WTC11 (cell line): ENCODE measurements at regions not wholly inside any gene's neighbourhood (a gene's known extent, or its start where the extent isn't known, plus 50 kb on each side); places are given as distances from the start of the nearest gene placed in this dataset.

Source experiments
- ATAC-seq: fragments of 200-7000 bp; cut with Tn5 transposase; 2 replicates; pipeline ENCODE4 v1.10.0; 2021; ENCODE audit warnings: mild to moderate bottlenecking, moderate library complexity
- CTCF ChIA-PET: fragments of 300-600 bp; sonication (Branson Sonifier 250); formaldehyde crosslinking; loops from one replicate; lab custom pipeline; 2021; ENCODE audit warnings: antibody characterized with exemption; lab: Charles Lee
- POLR2A ChIA-PET: fragments of 350-600 bp; sonication (Branson Sonifier 250); formaldehyde crosslinking; loops from one replicate; lab custom pipeline; 2021; ENCODE audit warnings: antibody characterized with exemption; lab: Charles Lee
- DNase-seq: peaks from one replicate; pipeline ENCODE4 v3.0.0; 2021; ENCODE audit warnings: low spot score
- H3K27ac Mint-ChIP-seq: 2 replicates; pipeline ENCODE4 v1.8.0; 2021; ENCODE audit warnings: mixed read lengths
- H3K27me3 Mint-ChIP-seq: 2 replicates; pipeline ENCODE4 v1.8.0; 2021; ENCODE audit warnings: low read depth, mild to moderate bottlenecking, moderate library complexity, mixed read lengths
- H3K36me3 Mint-ChIP-seq: 2 replicates; pipeline ENCODE4 v1.8.0; 2021; ENCODE audit warnings: mixed read lengths
- H3K4me1 Mint-ChIP-seq: 2 replicates; pipeline ENCODE4 v1.8.0; 2022; ENCODE audit warnings: mixed read lengths
- H3K4me3 Mint-ChIP-seq: 2 replicates; pipeline ENCODE4 v1.8.0; 2021; ENCODE audit warnings: mild to moderate bottlenecking, moderate library complexity, mixed read lengths
- H3K9me3 Mint-ChIP-seq: 2 replicates; pipeline ENCODE4 v1.8.0; 2021; ENCODE audit warnings: mixed read lengths
- CBFB ChIP-seq: sonication (generic); formaldehyde crosslinking; IDR thresholded peaks from 2 replicates; pipeline ENCODE4 v1.8.1; 2022; ENCODE audit warnings: mild to moderate bottlenecking, low read depth, missing genetic modification reagents
- ELF4 ChIP-seq: sonication (generic); formaldehyde crosslinking; IDR thresholded peaks from 2 replicates; pipeline ENCODE4 v1.8.1; 2022; ENCODE audit warnings: low read depth, mild to moderate bottlenecking, moderate library complexity, missing genetic modification reagents
- ETV6 ChIP-seq: sonication (generic); formaldehyde crosslinking; IDR thresholded peaks from 2 replicates; pipeline ENCODE4 v1.8.1; 2022; ENCODE audit warnings: mild to moderate bottlenecking, missing genetic modification reagents
- FOXK1 ChIP-seq: sonication (generic); formaldehyde crosslinking; IDR thresholded peaks from 2 replicates; pipeline ENCODE4 v1.8.0; 2022; ENCODE audit warnings: mild to moderate bottlenecking, moderate library complexity, missing genetic modification reagents
- GABPB1 ChIP-seq: sonication (generic); formaldehyde crosslinking; IDR thresholded peaks from 2 replicates; pipeline ENCODE4 v1.8.1; 2023; ENCODE audit warnings: mild to moderate bottlenecking, missing genetic modification reagents
- GTF2I ChIP-seq: fragments of 250-450 bp; sonication (Bioruptor Pico); conservative IDR thresholded peaks from 2 replicates; pipeline ENCODE4 v1.4.0; 2021; ENCODE audit warnings: mild to moderate bottlenecking
- HMGA2 ChIP-seq: fragments of 250-450 bp; sonication (Bioruptor Pico); IDR thresholded peaks from 2 replicates; pipeline ENCODE4 v1.4.0; 2021; ENCODE audit warnings: mild to moderate bottlenecking, moderate library complexity
- IRF1 ChIP-seq: sonication (generic); formaldehyde crosslinking; IDR thresholded peaks from 2 replicates; pipeline ENCODE4 v1.8.0; 2023; ENCODE audit warnings: missing genetic modification reagents
- IRF2 ChIP-seq: sonication (generic); formaldehyde crosslinking; IDR thresholded peaks from 2 replicates; pipeline ENCODE4 v1.8.0; 2022; ENCODE audit warnings: low read depth, missing genetic modification reagents, borderline replicate concordance
- NR1H2 ChIP-seq: sonication (generic); formaldehyde crosslinking; IDR thresholded peaks from 2 replicates; pipeline ENCODE4 v1.9.0; 2021; ENCODE audit warnings: mild to moderate bottlenecking, moderate library complexity, missing genetic modification reagents
- NR2C2 ChIP-seq: sonication (generic); formaldehyde crosslinking; IDR thresholded peaks from 2 replicates; pipeline ENCODE4 v1.8.0; 2022; ENCODE audit warnings: mild to moderate bottlenecking, missing genetic modification reagents
- SMAD3 ChIP-seq: sonication (generic); formaldehyde crosslinking; IDR thresholded peaks from 2 replicates; pipeline ENCODE4 v1.8.0; 2022; ENCODE audit warnings: missing genetic modification reagents, mild to moderate bottlenecking, borderline replicate concordance
- SP1 ChIP-seq: sonication (generic); formaldehyde crosslinking; conservative IDR thresholded peaks from 2 replicates; pipeline ENCODE4 v1.8.1; 2022; ENCODE audit warnings: missing genetic modification reagents
- TEAD4 ChIP-seq: sonication (generic); formaldehyde crosslinking; IDR thresholded peaks from 2 replicates; pipeline ENCODE4 v1.8.0; 2022; ENCODE audit warnings: mild to moderate bottlenecking, missing genetic modification reagents
- ZNF281 ChIP-seq: sonication (generic); formaldehyde crosslinking; IDR thresholded peaks from 2 replicates; pipeline ENCODE4 v1.8.0; 2023; ENCODE audit warnings: mild to moderate bottlenecking, missing genetic modification reagents
- ZNF396 ChIP-seq: fragments of 250-450 bp; sonication (Bioruptor Pico); IDR thresholded peaks from 2 replicates; pipeline ENCODE4 v1.8.0; 2021; ENCODE audit warnings: mild to moderate bottlenecking, moderate library complexity, borderline replicate concordance
- ZNF416 ChIP-seq: fragments of 250-450 bp; sonication (Bioruptor Pico); IDR thresholded peaks from 2 replicates; pipeline ENCODE4 v1.9.0; 2021; ENCODE audit warnings: mild to moderate bottlenecking, inconsistent platforms
- TF ChIP-seq, protein P1 (sequence below): sonication (generic); formaldehyde crosslinking; IDR thresholded peaks from 2 replicates; pipeline ENCODE4 v1.8.0; 2022; ENCODE audit warnings: missing genetic modification reagents
- TF ChIP-seq, protein P2 (sequence below): fragments of 250-450 bp; sonication (Bioruptor Pico); IDR thresholded peaks from 2 replicates; pipeline ENCODE4 v1.9.0; 2021; ENCODE audit warnings: mild to moderate bottlenecking, borderline replicate concordance
- TF ChIP-seq, protein P3 (sequence below): sonication (generic); formaldehyde crosslinking; IDR thresholded peaks from 2 replicates; pipeline ENCODE4 v1.8.1; 2023; ENCODE audit warnings: mild to moderate bottlenecking, missing genetic modification reagents, borderline replicate concordance
- TF ChIP-seq, protein P4 (sequence below): sonication (generic); formaldehyde crosslinking; conservative IDR thresholded peaks from 2 replicates; pipeline ENCODE4 v1.8.1; 2022; ENCODE audit warnings: mild to moderate bottlenecking, missing genetic modification reagents

DNA sequence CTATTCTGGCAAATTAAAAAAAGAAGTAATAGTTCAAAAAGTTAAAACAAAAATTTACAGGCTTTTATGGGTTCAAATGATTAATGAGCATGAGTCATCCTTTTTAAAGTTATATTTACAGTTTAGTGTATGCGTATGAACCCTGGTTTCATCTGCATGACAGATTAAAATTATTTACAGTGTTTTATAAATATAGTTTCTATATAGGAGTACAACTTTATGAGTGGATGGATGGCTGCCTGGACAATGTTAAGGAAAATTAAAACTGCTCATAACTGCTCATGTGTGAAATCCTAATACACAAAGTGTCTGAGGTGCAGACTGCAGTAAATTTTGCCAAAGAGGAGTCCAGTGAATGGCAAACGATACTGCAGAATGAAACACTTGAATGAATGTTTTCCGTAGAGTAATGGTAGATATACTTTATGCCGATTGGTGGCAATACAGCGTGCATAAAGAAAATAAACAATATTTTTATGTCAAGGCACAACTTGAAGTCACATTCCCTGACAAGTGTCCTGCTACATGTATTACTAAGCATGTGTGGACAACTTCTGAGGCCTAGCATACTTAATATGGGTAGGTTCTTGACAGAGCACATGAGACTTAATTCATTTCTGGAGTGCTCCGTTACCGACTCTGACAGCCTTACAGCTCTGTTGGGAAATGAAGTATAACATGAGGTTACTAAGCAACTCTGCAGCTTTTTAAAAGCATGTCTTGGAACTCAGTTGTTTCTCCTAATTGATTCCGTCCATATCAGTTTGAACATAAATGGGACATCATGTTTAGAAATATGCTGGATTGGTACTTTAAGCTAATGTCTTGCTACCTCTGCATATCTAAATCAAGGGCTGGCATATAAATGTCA, 985.6 kb upstream of the PCDH7 start (continued):
- no peak for TF ChIP-seq CBFB (CRISPR knock-in tag)
- TF ChIP-seq, protein P1, sequence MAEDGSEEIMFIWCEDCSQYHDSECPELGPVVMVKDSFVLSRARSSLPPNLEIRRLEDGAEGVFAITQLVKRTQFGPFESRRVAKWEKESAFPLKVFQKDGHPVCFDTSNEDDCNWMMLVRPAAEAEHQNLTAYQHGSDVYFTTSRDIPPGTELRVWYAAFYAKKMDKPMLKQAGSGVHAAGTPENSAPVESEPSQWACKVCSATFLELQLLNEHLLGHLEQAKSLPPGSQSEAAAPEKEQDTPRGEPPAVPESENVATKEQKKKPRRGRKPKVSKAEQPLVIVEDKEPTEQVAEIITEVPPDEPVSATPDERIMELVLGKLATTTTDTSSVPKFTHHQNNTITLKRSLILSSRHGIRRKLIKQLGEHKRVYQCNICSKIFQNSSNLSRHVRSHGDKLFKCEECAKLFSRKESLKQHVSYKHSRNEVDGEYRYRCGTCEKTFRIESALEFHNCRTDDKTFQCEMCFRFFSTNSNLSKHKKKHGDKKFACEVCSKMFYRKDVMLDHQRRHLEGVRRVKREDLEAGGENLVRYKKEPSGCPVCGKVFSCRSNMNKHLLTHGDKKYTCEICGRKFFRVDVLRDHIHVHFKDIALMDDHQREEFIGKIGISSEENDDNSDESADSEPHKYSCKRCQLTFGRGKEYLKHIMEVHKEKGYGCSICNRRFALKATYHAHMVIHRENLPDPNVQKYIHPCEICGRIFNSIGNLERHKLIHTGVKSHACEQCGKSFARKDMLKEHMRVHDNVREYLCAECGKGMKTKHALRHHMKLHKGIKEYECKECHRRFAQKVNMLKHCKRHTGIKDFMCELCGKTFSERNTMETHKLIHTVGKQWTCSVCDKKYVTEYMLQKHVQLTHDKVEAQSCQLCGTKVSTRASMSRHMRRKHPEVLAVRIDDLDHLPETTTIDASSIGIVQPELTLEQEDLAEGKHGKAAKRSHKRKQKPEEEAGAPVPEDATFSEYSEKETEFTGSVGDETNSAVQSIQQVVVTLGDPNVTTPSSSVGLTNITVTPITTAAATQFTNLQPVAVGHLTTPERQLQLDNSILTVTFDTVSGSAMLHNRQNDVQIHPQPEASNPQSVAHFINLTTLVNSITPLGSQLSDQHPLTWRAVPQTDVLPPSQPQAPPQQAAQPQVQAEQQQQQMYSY: no peak
- TF ChIP-seq IRF1 (CRISPR knock-in tag): no peak
- TF ChIP-seq NR2C2: no peak
- TF ChIP-seq, protein P2, sequence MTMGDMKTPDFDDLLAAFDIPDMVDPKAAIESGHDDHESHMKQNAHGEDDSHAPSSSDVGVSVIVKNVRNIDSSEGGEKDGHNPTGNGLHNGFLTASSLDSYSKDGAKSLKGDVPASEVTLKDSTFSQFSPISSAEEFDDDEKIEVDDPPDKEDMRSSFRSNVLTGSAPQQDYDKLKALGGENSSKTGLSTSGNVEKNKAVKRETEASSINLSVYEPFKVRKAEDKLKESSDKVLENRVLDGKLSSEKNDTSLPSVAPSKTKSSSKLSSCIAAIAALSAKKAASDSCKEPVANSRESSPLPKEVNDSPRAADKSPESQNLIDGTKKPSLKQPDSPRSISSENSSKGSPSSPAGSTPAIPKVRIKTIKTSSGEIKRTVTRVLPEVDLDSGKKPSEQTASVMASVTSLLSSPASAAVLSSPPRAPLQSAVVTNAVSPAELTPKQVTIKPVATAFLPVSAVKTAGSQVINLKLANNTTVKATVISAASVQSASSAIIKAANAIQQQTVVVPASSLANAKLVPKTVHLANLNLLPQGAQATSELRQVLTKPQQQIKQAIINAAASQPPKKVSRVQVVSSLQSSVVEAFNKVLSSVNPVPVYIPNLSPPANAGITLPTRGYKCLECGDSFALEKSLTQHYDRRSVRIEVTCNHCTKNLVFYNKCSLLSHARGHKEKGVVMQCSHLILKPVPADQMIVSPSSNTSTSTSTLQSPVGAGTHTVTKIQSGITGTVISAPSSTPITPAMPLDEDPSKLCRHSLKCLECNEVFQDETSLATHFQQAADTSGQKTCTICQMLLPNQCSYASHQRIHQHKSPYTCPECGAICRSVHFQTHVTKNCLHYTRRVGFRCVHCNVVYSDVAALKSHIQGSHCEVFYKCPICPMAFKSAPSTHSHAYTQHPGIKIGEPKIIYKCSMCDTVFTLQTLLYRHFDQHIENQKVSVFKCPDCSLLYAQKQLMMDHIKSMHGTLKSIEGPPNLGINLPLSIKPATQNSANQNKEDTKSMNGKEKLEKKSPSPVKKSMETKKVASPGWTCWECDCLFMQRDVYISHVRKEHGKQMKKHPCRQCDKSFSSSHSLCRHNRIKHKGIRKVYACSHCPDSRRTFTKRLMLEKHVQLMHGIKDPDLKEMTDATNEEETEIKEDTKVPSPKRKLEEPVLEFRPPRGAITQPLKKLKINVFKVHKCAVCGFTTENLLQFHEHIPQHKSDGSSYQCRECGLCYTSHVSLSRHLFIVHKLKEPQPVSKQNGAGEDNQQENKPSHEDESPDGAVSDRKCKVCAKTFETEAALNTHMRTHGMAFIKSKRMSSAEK (CRISPR knock-in tag): no peak
- TF ChIP-seq, all 79 proteins: peak for 0

DNA sequence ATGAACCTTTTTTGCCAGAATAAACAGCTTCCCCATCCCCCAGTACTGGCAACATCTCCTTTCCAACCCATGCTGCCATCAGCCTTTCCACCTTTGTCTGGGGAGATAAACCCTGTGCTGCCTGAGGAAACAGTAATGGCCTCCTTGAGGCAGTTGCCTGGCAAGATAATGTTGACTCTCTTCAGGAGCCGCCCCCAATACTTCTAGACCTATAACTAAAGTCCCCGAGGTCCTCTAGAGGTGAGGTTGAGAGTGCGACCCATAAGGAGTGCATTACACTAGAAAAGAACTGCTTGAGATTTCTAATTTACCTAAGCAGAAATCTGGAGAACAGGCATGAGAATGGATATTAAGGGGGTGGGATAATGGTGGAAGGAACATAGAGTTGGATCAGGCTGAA, 963.2 kb upstream of the PCDH7 start:
- no peaks in the 10 kb centered on the region for H3K27me3 Mint-ChIP-seq
- ChIA-PET POLR2A (no interaction called here), CTCF (no interaction called here)
- H3K36me3 Mint-ChIP-seq: no peaks in the 10 kb centered on the region
- H3K4me1 Mint-ChIP-seq: no peaks in the 10 kb centered on the region
- ATAC-seq: peak; percentile 99
- peaks cover 5% of the 10 kb centered on the region; the same call in 1 of the 2 replicates for H3K9me3 Mint-ChIP-seq
- no peak overlapping the region for H3K27ac Mint-ChIP-seq
- DNase-seq: peak; percentile 13
- no peak overlapping the region for H3K4me3 Mint-ChIP-seq
- TF ChIP-seq GABPB1 (CRISPR knock-in tag) (no peak), GTF2I (CRISPR knock-in tag) (no peak), ZNF281 (CRISPR knock-in tag) (no peak), HMGA2 (CRISPR knock-in tag) (no peak), IRF2 (CRISPR knock-in tag) (no peak), FOXK1 (CRISPR knock-in tag) (no peak), ETV6 (CRISPR knock-in tag) (no peak), SP1 (CRISPR knock-in tag) (no peak), NR1H2 (CRISPR knock-in tag) (no peak), ZNF416 (no peak), SMAD3 (CRISPR knock-in tag) (no peak), TEAD4 (CRISPR knock-in tag) (no peak), ZNF396 (CRISPR knock-in tag) (no peak), ELF4 (no peak)
- TF ChIP-seq, protein P3, sequence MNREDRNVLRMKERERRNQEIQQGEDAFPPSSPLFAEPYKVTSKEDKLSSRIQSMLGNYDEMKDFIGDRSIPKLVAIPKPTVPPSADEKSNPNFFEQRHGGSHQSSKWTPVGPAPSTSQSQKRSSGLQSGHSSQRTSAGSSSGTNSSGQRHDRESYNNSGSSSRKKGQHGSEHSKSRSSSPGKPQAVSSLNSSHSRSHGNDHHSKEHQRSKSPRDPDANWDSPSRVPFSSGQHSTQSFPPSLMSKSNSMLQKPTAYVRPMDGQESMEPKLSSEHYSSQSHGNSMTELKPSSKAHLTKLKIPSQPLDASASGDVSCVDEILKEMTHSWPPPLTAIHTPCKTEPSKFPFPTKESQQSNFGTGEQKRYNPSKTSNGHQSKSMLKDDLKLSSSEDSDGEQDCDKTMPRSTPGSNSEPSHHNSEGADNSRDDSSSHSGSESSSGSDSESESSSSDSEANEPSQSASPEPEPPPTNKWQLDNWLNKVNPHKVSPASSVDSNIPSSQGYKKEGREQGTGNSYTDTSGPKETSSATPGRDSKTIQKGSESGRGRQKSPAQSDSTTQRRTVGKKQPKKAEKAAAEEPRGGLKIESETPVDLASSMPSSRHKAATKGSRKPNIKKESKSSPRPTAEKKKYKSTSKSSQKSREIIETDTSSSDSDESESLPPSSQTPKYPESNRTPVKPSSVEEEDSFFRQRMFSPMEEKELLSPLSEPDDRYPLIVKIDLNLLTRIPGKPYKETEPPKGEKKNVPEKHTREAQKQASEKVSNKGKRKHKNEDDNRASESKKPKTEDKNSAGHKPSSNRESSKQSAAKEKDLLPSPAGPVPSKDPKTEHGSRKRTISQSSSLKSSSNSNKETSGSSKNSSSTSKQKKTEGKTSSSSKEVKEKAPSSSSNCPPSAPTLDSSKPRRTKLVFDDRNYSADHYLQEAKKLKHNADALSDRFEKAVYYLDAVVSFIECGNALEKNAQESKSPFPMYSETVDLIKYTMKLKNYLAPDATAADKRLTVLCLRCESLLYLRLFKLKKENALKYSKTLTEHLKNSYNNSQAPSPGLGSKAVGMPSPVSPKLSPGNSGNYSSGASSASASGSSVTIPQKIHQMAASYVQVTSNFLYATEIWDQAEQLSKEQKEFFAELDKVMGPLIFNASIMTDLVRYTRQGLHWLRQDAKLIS (CRISPR knock-in tag): no peak
- TF ChIP-seq, protein P4, sequence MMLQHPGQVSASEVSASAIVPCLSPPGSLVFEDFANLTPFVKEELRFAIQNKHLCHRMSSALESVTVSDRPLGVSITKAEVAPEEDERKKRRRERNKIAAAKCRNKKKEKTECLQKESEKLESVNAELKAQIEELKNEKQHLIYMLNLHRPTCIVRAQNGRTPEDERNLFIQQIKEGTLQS: no peak
